ENCODE measurements at regions not wholly inside any gene's neighbourhood (a gene's known extent, or its start where the extent isn't known, plus 50 kb on each side); places are given as distances from the start of the nearest gene placed in this dataset.

GRCh38 chr4:105042451-105042850 is 104.2 kb upstream of the TET2 start:
- Histone ChIP-seq H3K4me3 (no peak overlapping the region), H3K9me3 (peaks cover 0 to 15% of the 10 kb centered on the region in 2 donors), H3K27ac (no peak overlapping the region), H3K27me3 (no peaks in the 10 kb centered on the region), H3K36me3 (no peaks in the 10 kb centered on the region), H3K4me1 (no peaks in the 10 kb centered on the region)
- intact Hi-C loops (cut with DNase I), result no loop called here
- DNase-seq (ENCODE audit: low spot score in 2 of 2), result no peak
- TF ChIP-seq, protein P1, sequence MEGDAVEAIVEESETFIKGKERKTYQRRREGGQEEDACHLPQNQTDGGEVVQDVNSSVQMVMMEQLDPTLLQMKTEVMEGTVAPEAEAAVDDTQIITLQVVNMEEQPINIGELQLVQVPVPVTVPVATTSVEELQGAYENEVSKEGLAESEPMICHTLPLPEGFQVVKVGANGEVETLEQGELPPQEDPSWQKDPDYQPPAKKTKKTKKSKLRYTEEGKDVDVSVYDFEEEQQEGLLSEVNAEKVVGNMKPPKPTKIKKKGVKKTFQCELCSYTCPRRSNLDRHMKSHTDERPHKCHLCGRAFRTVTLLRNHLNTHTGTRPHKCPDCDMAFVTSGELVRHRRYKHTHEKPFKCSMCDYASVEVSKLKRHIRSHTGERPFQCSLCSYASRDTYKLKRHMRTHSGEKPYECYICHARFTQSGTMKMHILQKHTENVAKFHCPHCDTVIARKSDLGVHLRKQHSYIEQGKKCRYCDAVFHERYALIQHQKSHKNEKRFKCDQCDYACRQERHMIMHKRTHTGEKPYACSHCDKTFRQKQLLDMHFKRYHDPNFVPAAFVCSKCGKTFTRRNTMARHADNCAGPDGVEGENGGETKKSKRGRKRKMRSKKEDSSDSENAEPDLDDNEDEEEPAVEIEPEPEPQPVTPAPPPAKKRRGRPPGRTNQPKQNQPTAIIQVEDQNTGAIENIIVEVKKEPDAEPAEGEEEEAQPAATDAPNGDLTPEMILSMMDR (IDR thresholded peaks at IDR 0.05), result no peak

DNA sequence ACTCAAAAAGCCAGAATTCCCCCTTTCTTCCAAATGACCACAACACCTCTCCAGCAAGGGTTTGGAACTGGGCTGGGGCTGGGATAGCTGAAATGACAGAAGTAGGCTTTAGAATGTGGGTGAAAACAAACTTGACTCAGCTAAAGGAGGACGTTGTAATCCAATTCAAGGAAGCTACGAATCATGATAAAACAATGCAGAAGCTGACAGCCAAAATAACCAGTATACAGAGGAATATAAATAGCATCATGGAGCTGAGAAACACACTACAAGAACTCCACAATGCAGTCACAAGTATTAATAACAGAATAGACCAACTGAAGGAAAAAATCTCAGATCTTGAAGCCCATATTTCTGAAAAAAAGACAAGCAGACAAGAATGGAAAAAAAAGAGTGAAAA is 95.8 kb upstream of the TET2 start:
- Histone ChIP-seq H3K9me3 (no peaks in the 10 kb centered on the region), H3K4me3 (no peak overlapping the region), H3K4me1 (no peaks in the 10 kb centered on the region), H3K27ac (no peak overlapping the region), H3K36me3 (no peaks in the 10 kb centered on the region), H3K27me3 (no peaks in the 10 kb centered on the region)
- intact Hi-C loops (cut with DNase I), result no loop called here
- TF ChIP-seq, protein P1 (IDR thresholded peaks at IDR 0.05), result no peak
- no peak for DNase-seq (ENCODE audit: low spot score in 2 of 2)

DNA sequence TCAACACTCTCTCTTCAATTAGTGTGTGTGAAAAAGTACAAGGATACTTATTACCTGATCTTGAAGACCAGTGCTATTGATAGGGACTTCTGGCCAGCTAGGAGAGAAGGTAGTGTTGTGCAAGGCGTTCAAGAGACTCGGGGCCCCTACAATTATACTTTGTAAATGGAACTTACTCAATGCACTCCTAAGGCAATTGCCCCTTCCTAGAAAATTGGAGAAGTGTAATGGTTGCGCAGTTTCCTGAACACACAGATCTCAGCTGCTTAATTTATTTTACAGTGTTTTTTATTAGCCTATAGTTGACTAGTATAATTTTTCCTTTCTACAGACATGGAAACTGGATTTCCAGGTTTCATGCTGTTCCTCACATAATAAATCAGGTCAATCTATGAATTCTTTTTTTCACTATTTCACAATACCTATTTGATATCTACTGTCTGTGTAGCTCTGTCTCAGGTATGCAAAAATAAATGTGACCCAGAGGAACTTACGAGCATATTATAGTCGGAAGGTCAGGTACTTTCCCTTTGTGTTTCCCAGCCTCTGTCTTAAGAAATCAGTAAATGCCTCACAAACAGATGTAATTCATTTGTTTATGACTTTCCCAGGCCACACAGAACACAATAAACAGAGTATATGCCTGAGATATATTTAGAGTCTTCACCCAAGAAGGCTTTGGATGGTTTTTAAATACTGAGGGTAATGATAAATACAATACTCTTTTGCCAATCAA is 89.1 kb upstream of the TET2 start:
- Histone ChIP-seq H3K4me1 (no peaks in the 10 kb centered on the region), H3K27me3 (no peaks in the 10 kb centered on the region), H3K27ac (no peak overlapping the region), H3K9me3 (no peaks in the 10 kb centered on the region), H3K36me3 (no peaks in the 10 kb centered on the region), H3K4me3 (no peak overlapping the region)
- intact Hi-C loops (cut with DNase I), result no loop called here
- TF ChIP-seq, protein P1 (IDR thresholded peaks at IDR 0.05), result no peak
- DNase-seq (ENCODE audit: low spot score in 2 of 2), result no peak

- TF ChIP-seq, protein P1 (IDR thresholded peaks at IDR 0.05), result no peak
- intact Hi-C loops (cut with DNase I), result no loop called here
- Histone ChIP-seq H3K4me1 (no peaks in the 10 kb centered on the region), H3K27ac (no peak overlapping the region), H3K27me3 (no peaks in the 10 kb centered on the region), H3K4me3 (no peak overlapping the region), H3K9me3 (no peaks in the 10 kb centered on the region), H3K36me3 (no peaks in the 10 kb centered on the region)
- DNase-seq (ENCODE audit: low spot score in 2 of 2), result no peak
Measured at GRCh38 chr4:105058177-105058812, 88.4 kb upstream of the TET2 start.

DNA sequence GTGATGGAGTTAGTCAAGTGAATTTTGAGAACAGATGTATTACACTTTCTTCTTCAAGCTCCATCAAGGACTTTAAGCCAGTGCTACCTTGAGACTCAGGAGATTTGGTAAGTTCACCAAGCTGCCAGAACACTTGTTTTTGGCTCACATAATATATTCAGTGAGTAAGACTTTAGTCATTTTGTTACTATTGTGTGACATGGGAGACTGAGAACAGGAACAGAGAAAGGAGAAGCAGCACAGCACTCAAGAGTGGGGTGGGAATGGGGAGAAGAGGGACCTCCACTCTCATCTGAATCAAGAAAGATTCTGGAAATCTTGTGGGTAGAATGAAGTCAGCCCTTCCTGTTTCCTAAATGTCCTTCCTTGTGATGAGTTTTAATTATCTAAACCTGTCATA is 87.3 kb upstream of the TET2 start:
- intact Hi-C loops (cut with DNase I), result no loop called here
- no peak for DNase-seq (ENCODE audit: low spot score in 2 of 2)
- Histone ChIP-seq H3K27me3 (no peaks in the 10 kb centered on the region), H3K4me3 (no peak overlapping the region), H3K27ac (no peak overlapping the region), H3K36me3 (no peaks in the 10 kb centered on the region), H3K4me1 (no peaks in the 10 kb centered on the region), H3K9me3 (no peaks in the 10 kb centered on the region)
- TF ChIP-seq, protein P1 (IDR thresholded peaks at IDR 0.05), result no peak
